Right atrium auricular region (tissue), 2 donors: ENCODE measurements at regions not wholly inside any gene's neighbourhood (a gene's known extent, or its start where the extent isn't known, plus 50 kb on each side); places are given as distances from the start of the nearest gene placed in this dataset.

ENCODE experiments used
- DNase-seq: peaks from one replicate; pipeline ENCODE4 v3.0.0-alpha.2; 2019; ENCODE audit warnings: low spot score
- H3K27ac ChIP-seq, 2 donors: fragments of 200-600 bp; sonication (generic); 1 replicate in 1 of 2; 2 replicates in 1 of 2; pipeline ENCODE4 v1.5.1; 2016 to 2019
- H3K27me3 ChIP-seq, 2 donors: fragments of 200-600 bp; sonication (generic); one replicate each; pipeline versions ENCODE4 v1.5.1 to v1.6.0; 2017 to 2019
- H3K36me3 ChIP-seq: fragments of 200-600 bp; sonication (generic); one replicate; pipeline ENCODE4 v1.5.1; 2016
- H3K4me1 ChIP-seq, 2 donors: fragments of 200-600 bp; sonication (generic); one replicate each; pipeline versions ENCODE4 v1.5.1 to v1.6.0; 2017 to 2019
- H3K4me3 ChIP-seq, 2 donors: fragments of 200-600 bp; sonication (generic); 1 replicate in 1 of 2; 2 replicates in 1 of 2; pipeline ENCODE4 v1.5.1; 2017 to 2019; ENCODE audit warnings: mild to moderate bottlenecking in 1 of 2, moderate library complexity in 1 of 2
- H3K9me3 ChIP-seq, 2 donors: fragments of 200-600 bp; sonication (generic); one replicate each; pipeline ENCODE4 v1.5.1; 2019
- CTCF ChIP-seq, 2 donors: fragments of 200-600 bp; sonication (generic); IDR thresholded peaks; one replicate each; pipeline ENCODE4 v1.5.1; 2019; ENCODE audit warnings: antibody characterized with exemption in 2 of 2

GRCh38 chr6:167474171-167474570 lies 149.3 kb downstream of the TTLL2 start:
- Histone ChIP-seq H3K4me1 (peaks cover 0 to 16% of the 10 kb centered on the region in 2 donors), H3K36me3 (no peaks in the 10 kb centered on the region), H3K9me3 (no peaks in the 10 kb centered on the region), H3K4me3 (no peak overlapping the region), H3K27ac (no peak overlapping the region), H3K27me3 (no peaks in the 10 kb centered on the region)
- DNase-seq = peak; percentile 32
- TF ChIP-seq CTCF (IDR thresholded peaks at IDR 0.05) = no peak

- H3K9me3 ChIP-seq = no peaks in the 10 kb centered on the region
- TF ChIP-seq CTCF (IDR thresholded peaks at IDR 0.05) = no peak
- H3K4me1 ChIP-seq = peaks cover 0 to 14% of the 10 kb centered on the region in 2 donors
- no peak overlapping the region for H3K4me3 ChIP-seq
- no peaks in the 10 kb centered on the region for H3K36me3 ChIP-seq
- H3K27ac ChIP-seq = no peak overlapping the region
- H3K27me3 ChIP-seq = no peaks in the 10 kb centered on the region
- DNase-seq = peak; percentile 54
Observed at GRCh38 chr6:167474725-167475124, 149.8 kb downstream of the TTLL2 start.

- Histone ChIP-seq H3K4me1 (peaks cover 0 to 20% of the 10 kb centered on the region in 2 donors), H3K27me3 (no peaks in the 10 kb centered on the region), H3K36me3 (no peaks in the 10 kb centered on the region), H3K4me3 (no peak overlapping the region), H3K9me3 (no peaks in the 10 kb centered on the region), H3K27ac (no peak overlapping the region)
- TF ChIP-seq CTCF (IDR thresholded peaks at IDR 0.05) = no peak
- peak; percentile 36 for DNase-seq
Observed at GRCh38 chr6:167475947-167476346, 151.1 kb downstream of the TTLL2 start.

- Histone ChIP-seq H3K9me3 (no peaks in the 10 kb centered on the region), H3K4me1 (peaks cover 0 to 20% of the 10 kb centered on the region in 2 donors), H3K36me3 (no peaks in the 10 kb centered on the region), H3K27me3 (no peaks in the 10 kb centered on the region), H3K27ac (no peak overlapping the region), H3K4me3 (no peak overlapping the region)
- no peak for DNase-seq
- TF ChIP-seq CTCF (IDR thresholded peaks at IDR 0.05) = no peak
Observed at GRCh38 chr6:167476844-167477595, 152.1 kb downstream of the TTLL2 start.

GRCh38 chr6:167477688-167478087 lies 152.8 kb downstream of the TTLL2 start:
- Histone ChIP-seq H3K4me3 (no peak overlapping the region), H3K4me1 (peaks cover 0 to 20% of the 10 kb centered on the region in 2 donors), H3K36me3 (no peaks in the 10 kb centered on the region), H3K27me3 (no peaks in the 10 kb centered on the region), H3K27ac (no peak overlapping the region), H3K9me3 (no peaks in the 10 kb centered on the region)
- DNase-seq = no peak
- TF ChIP-seq CTCF (IDR thresholded peaks at IDR 0.05) = no peak

GRCh38 chr6:167479301-167479700 lies 154.4 kb downstream of the TTLL2 start:
- Histone ChIP-seq H3K27me3 (no peaks in the 10 kb centered on the region), H3K36me3 (no peaks in the 10 kb centered on the region), H3K9me3 (no peaks in the 10 kb centered on the region), H3K4me1 (peaks cover 0 to 13% of the 10 kb centered on the region in 2 donors), H3K4me3 (no peak overlapping the region), H3K27ac (no peak overlapping the region)
- no peak for DNase-seq
- no peak for TF ChIP-seq CTCF (IDR thresholded peaks at IDR 0.05)
